OCI-LY3 (cell line): ENCODE measurements at regions not wholly inside any gene's neighbourhood (a gene's known extent, or its start where the extent isn't known, plus 50 kb on each side); places are given as distances from the start of the nearest gene placed in this dataset.

Experiments used
- H2AFZ ChIP-seq: fragments of 200-600, 300-600 bp; shearing (Covaris generic); 2 replicates; pipeline ENCODE4 v1.6.0; 2014; ENCODE audit warnings: antibody characterized with exemption, low read depth, low read length
- H3K27ac ChIP-seq: fragments of 200-600, 300-600 bp; sonication (generic); 2 replicates; pipeline ENCODE4 v1.5.1; 2014; ENCODE audit warnings: mild to moderate bottlenecking, low read length, moderate library complexity, mixed read lengths
- H3K27me3 ChIP-seq: fragments of 200-600, 300-600 bp; sonication (generic); 2 replicates; pipeline ENCODE4 v1.6.1; 2014; ENCODE audit warnings: low read depth, low read length, mixed read lengths
- H3K36me3 ChIP-seq: fragments of 200-600, 300-600 bp; sonication (generic); replicated peaks from 2 replicates; pipeline ENCODE3; 2014; ENCODE audit warnings: low read depth, low read length, mixed read lengths
- H3K4me1 ChIP-seq: fragments of 300-600, 200-600 bp; sonication (generic); 2 replicates; pipeline ENCODE4 v1.6.1; 2014; ENCODE audit warnings: low read length, mixed read lengths
- H3K4me2 ChIP-seq: fragments of 200-600, 300-600 bp; sonication (generic); 2 replicates; pipeline ENCODE4 v1.6.1; 2014; ENCODE audit warnings: low read length, mixed read lengths
- H3K4me3 ChIP-seq: fragments of 300-600, 200-600 bp; sonication (generic); 2 replicates; pipeline ENCODE4 v1.5.1; 2014; ENCODE audit warnings: antibody characterized with exemption, mild to moderate bottlenecking, low read length, moderate library complexity
- H3K79me2 ChIP-seq: fragments of 300-600, 200-600 bp; shearing (Covaris generic); 2 replicates; pipeline ENCODE4 v1.6.1; 2014; ENCODE audit warnings: mild to moderate bottlenecking, low read length, mixed read lengths
- H3K9ac ChIP-seq: fragments of 300-600, 200-600 bp; shearing (Covaris generic); 2 replicates; pipeline ENCODE4 v1.6.0; 2014; ENCODE audit warnings: mild to moderate bottlenecking, low read length, moderate library complexity
- H3K9me3 ChIP-seq: fragments of 200-600, 300-600 bp; shearing (Covaris generic); 2 replicates; pipeline ENCODE4 v1.6.1; 2014; ENCODE audit warnings: low read length, mixed read lengths; ENCODE audit not compliant: insufficient read depth
- H4K20me1 ChIP-seq: fragments of 200-600, 300-600 bp; sonication (generic); 2 replicates; pipeline ENCODE4 v1.6.1; 2016; ENCODE audit warnings: low read length, mixed read lengths; ENCODE audit not compliant: insufficient read depth
- EZH2phosphoT487 ChIP-seq: fragments of 200-600 bp; shearing (Covaris generic); IDR thresholded peaks from 2 replicates; pipeline ENCODE4 v1.6.1; 2018; ENCODE audit warnings: antibody characterized with exemption, mixed run types, low read depth
- TF ChIP-seq, protein P1 (sequence below): fragments of 200-600, 300-600 bp; sonication (generic); IDR thresholded peaks from 2 replicates; pipeline ENCODE4 v1.5.1; 2014; ENCODE audit warnings: antibody characterized with exemption, low read length, low read depth

DNA sequence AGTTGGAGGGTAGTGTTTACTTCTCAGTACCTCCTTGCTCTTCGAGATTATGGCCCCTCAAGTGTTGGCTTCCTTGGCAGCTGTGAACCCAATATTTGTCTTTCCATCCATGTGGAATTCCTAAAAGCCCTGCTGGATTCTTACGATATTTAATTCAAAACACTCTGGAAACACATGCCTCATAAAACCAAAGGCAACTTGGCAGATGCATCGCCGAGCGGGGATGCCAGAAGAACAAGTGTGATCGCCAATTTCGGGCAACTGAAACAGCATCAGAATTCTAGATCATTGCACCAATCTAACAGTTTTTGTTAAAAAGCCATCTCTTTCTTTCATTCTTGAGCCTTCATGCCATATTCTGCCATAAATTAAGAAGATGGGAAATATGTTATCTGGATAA lies 934.4 kb downstream of the AACS start:
- Histone ChIP-seq H3K9me3 (no peaks in the 10 kb centered on the region), H3K4me2 (no peak overlapping the region), H3K79me2 (no peaks in the 10 kb centered on the region), H3K27ac (no peak overlapping the region), H3K4me1 (no peaks in the 10 kb centered on the region), H3K27me3 (no peaks in the 10 kb centered on the region), H4K20me1 (no peaks in the 10 kb centered on the region), H3K36me3 (no peaks in the 10 kb centered on the region), H3K9ac (no peak overlapping the region), H3K4me3 (no peak overlapping the region), H2AFZ (no peak overlapping the region)
- no peak for TF ChIP-seq EZH2phosphoT487
- TF ChIP-seq, protein P1, sequence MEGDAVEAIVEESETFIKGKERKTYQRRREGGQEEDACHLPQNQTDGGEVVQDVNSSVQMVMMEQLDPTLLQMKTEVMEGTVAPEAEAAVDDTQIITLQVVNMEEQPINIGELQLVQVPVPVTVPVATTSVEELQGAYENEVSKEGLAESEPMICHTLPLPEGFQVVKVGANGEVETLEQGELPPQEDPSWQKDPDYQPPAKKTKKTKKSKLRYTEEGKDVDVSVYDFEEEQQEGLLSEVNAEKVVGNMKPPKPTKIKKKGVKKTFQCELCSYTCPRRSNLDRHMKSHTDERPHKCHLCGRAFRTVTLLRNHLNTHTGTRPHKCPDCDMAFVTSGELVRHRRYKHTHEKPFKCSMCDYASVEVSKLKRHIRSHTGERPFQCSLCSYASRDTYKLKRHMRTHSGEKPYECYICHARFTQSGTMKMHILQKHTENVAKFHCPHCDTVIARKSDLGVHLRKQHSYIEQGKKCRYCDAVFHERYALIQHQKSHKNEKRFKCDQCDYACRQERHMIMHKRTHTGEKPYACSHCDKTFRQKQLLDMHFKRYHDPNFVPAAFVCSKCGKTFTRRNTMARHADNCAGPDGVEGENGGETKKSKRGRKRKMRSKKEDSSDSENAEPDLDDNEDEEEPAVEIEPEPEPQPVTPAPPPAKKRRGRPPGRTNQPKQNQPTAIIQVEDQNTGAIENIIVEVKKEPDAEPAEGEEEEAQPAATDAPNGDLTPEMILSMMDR, result no peak

DNA sequence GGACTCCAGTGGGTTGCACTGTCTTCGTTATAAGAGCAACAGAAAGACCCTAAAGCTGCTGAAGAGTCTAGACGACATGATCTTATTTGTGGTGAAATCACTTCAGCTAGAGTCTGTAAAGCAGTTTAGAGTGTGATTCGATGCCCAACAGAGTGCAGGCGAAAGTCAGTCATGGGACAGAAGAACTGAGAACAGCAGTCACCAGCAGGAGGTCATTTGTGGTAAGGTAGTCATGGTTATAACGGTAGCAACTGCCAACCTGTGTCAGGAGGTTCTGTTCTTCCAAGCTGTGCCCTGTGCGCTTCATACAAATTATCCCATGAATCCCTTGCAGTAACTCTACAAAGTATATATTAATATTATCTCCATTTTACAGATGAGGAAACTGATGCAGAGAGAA lies 954.1 kb downstream of the AACS start:
- no peak overlapping the region for H3K4me2 ChIP-seq
- no peak overlapping the region for H3K9ac ChIP-seq
- no peaks in the 10 kb centered on the region for H4K20me1 ChIP-seq
- H3K27ac ChIP-seq, result no peak overlapping the region
- H3K27me3 ChIP-seq, result no peaks in the 10 kb centered on the region
- H3K9me3 ChIP-seq, result 0 out of 2 replicates have a peak, but pooled peaks cover 5% of the 10 kb centered on the region
- H3K36me3 ChIP-seq, result no peaks in the 10 kb centered on the region
- H3K79me2 ChIP-seq, result no peaks in the 10 kb centered on the region
- no peak overlapping the region for H3K4me3 ChIP-seq
- no peaks in the 10 kb centered on the region for H3K4me1 ChIP-seq
- TF ChIP-seq EZH2phosphoT487, result no peak
- TF ChIP-seq, protein P1, result no peak
- H2AFZ ChIP-seq, result no peak overlapping the region

DNA sequence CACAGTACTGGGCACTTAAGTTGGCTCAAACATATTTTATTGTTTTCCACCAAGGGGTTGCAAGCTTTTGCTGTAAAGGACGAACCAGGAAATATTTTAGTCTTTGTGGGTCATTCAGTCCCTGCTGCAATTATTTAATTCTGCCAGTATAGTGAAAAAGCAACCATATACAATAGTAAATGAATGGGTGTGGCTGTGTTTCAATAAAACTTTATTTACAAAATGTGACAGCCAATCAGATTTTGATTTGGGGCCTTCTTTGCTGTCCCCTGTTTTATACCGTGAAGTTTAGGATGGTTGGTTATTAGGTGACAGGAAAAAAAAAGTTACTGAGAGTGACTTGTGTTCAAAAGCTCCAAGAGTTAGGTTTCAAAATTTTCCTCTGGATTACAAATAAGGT lies 956.4 kb downstream of the AACS start:
- Histone ChIP-seq H3K4me3 (no peak overlapping the region), H3K9ac (no peak overlapping the region), H3K79me2 (no peaks in the 10 kb centered on the region), H3K36me3 (no peaks in the 10 kb centered on the region), H3K4me1 (no peaks in the 10 kb centered on the region), H3K27ac (no peak overlapping the region), H2AFZ (no peak overlapping the region), H3K9me3 (0 out of 2 replicates have a peak, but pooled peaks cover 5% of the 10 kb centered on the region), H3K4me2 (no peak overlapping the region), H4K20me1 (no peaks in the 10 kb centered on the region), H3K27me3 (no peaks in the 10 kb centered on the region)
- TF ChIP-seq, protein P1, result no peak
- no peak for TF ChIP-seq EZH2phosphoT487

DNA sequence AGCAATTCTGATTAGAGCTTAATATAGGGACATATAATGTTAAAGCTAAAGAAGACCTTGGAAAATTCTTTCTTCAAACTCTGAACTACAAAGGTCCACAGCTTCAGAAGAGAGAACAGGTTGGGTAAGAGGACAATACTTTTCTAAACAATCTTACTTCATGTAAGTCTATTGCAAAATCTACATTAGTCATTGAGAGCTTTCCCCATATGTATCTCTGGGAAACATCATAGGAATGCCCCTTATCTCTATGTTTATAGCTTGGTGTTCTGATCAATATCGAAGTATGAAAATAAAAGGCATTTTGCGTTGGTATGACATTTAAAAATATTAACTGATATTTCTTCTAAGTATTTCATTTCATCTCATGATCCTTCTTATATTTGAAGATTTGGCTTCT lies 962.6 kb downstream of the AACS start:
- H3K4me3 ChIP-seq, result no peak overlapping the region
- H3K9me3 ChIP-seq, result no peaks in the 10 kb centered on the region
- H3K27me3 ChIP-seq, result no peaks in the 10 kb centered on the region
- H3K9ac ChIP-seq, result no peak overlapping the region
- H4K20me1 ChIP-seq, result no peaks in the 10 kb centered on the region
- no peak overlapping the region for H2AFZ ChIP-seq
- H3K36me3 ChIP-seq, result no peaks in the 10 kb centered on the region
- no peaks in the 10 kb centered on the region for H3K79me2 ChIP-seq
- H3K27ac ChIP-seq, result no peak overlapping the region
- H3K4me2 ChIP-seq, result no peak overlapping the region
- TF ChIP-seq, protein P1, result no peak
- no peak for TF ChIP-seq EZH2phosphoT487
- peaks cover 5% of the 10 kb centered on the region for H3K4me1 ChIP-seq
